ENCODE measurements at regions not wholly inside any gene's neighbourhood (a gene's known extent, or its start where the extent isn't known, plus 50 kb on each side); places are given as distances from the start of the nearest gene placed in this dataset.

DNA sequence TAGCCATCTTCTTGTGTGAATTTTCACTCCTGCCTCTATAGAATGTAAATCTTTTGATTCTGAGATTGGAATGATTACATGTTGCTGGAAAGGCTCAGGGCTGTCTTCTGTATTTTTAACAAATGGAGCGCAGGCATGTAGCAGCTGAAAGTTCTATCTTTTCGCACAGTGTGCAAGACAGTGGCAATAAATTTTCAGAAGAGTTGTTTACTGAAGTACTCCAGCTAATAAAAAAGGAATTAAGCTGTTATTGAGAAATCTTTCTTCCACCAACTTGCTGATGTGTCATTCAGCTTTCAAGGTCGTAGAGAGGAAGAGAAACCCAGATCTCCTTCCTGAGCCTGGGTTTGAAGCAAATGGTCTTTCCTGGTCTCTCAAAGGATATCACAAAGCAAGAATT, 122.0 kb upstream of the PUDP start:
- DNase-seq = no peak

DNA sequence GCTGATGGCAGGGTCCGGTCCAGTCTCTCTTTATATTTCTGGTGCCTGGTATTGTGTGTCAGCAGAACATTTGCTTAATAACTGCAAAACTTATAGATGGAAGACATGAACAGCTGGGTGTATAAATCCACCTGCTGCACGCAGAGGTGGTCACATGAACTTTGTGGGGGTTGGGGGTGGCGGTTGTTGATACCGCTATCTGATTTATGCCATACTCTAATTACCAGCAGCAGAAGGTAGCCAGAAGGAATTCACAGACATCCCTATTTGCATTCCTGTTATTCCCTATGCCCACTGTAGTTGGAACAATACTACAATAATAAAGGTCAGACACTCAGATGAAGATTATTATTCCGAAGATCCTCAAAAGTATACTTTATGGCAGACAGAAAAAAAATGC, 121.6 kb upstream of the PUDP start:
- no peak for DNase-seq

DNA sequence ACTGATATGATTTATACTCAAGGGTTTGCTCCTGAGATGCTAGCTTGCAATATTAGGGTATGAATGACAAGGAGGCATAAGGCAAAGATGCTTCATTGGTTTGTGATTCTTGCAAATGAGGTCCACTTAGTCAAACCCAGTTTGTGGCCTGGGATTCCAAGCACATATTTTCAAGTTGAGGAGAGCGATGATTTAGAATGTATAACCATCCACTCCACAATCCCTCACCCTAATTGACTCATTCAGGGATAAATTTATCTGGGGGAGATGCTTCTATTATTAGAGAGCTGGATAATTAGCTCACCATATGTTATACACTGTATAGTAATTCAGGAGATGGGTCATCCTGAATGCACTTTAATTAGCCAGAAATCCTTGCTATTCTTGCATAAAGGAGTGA, 118.3 kb upstream of the PUDP start:
- DNase-seq = no peak

DNA sequence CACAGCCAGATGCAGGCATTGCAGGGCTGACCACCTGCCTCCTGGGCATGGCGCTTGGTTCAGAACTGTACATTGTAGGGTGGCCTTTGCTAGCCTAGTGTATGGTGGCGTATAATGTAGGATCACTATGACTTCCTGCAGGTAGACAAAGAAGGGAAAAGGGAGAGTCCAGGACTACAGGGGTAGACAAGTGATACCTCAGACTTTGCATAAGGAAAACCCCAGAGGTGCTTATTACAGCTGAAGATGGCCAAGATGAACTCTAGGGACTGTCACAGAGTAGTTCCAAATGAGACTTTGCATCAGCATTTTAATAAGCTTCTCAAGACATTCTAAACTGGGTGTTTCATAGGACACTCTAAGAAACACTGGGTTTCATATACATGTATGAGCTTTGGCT, 116.4 kb upstream of the PUDP start:
- no peak for DNase-seq

DNA sequence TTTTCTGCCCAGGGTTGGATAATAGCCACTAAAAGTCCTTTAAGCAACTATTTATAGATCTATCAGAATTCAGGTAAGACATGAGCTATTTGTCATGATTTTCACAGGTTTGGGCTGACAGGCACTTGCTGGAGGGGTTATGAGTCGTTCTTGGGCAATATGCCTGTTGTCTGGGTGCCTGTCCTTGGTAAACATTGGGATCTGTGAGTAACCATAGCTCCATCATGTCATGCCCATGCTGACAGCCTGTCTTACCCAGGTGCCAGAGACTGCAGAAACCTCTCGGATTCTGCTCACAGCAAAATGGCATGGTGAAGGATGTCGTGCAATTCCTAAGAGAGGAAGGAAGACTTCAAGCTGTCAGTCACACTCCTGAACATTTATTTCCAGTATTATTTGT, 116.0 kb upstream of the PUDP start:
- no peak for DNase-seq

DNA sequence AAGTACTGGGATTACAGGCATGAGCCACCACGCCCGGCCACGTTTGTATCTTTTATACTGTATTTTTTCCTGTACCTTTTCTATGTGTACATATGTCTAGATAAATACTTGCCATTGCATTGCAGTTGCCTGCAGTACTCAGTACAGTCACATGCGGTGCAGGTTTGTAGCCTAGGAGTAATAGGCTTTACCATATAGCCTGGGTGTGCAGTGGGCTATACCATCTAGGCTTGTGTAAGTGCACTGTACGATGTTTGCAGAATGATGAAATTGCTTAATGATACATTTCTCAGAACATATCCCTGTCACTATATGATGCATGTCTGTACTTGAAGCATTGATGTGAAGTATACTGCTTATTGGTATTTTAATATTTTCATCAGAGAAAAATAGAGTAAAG, 115.4 kb upstream of the PUDP start:
- DNase-seq = no peak

DNA sequence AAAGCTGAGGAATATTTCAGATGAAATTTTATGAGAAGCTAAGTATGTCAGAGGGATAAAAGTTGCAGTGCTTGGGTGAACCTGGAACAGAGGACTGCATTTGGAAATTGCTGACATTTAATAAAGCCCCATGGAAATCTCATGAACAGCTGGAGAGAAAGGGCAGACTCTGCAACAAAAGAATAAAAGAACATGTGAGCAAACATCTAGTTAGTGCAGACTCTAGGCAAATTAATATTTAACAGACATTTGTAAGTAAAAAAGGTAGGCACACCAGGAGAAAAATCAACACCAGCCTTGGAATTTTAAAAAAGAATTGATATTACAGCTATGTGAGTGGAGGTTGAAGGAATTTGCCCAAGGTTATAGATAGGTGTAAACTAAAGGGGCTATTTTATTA, 114.6 kb upstream of the PUDP start:
- no peak for DNase-seq

DNA sequence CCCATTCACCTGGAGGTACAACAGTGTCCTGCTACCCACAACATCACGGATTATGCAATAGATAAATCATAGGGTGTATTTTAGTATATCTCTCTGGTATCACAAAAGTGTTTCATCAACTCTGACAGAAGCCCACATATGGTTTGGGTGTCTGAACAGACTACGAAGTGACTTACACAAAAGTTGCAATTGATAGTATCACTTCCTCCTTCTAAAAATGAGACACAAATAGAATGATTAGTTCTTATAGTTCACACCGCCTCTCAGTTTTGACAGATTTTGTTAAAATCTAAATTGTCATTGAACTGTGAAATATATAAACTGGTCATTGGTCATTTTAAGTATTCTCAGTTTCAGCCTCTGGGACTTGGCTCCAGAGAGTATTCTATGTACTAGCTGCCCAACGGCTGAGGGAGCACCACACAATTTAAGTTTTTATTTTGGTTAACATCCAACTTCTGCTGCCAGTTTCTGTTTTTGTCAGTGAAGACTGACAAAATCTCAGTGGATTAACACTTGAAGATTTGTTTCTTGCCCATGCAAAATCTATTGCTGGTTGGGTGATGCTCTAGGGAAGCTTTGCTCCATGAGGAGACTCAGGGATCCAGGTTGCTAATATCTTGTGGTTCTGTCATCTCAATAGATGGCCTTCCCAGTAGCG, 113.8 kb upstream of the PUDP start:
- no peak for DNase-seq

DNA sequence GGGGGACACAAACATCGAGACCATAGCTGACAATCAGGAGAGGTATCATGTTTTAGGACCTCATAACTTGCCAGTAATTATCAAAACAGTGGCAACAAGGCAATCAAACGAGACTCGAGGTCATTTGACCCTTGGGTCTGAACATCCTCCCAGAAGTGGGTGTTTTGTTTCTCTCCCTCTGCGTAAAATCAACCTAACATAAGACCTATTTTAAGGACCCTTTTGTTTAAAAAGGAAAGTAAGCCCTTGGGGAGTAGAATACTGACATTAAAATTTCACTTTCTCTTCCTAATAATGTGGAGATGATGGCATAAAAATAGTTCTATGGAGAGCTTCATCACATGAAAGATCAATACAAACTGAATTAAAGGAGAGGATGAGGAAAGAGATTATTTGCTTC, 106.2 kb upstream of the PUDP start:
- no peak for DNase-seq

DNA sequence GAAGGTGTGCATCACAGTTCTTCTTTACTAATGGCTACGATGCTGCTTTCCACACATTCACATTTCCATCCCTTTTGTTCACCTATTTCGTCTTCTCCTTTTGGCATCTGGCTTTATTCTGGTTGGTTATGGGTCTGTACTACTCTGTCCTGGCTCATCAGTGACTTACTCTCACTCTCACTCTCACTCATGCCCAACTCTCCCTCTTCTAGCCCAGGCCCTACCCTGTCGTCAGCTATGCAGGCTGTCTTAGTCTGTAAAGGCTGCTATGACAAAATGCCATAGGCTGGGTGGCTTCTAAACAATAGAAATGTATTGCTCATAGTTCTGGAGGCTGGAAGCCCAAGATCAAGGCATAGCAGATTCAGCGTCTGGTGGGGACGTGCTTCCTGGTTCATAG, 105.6 kb upstream of the PUDP start:
- DNase-seq = no peak

DNA sequence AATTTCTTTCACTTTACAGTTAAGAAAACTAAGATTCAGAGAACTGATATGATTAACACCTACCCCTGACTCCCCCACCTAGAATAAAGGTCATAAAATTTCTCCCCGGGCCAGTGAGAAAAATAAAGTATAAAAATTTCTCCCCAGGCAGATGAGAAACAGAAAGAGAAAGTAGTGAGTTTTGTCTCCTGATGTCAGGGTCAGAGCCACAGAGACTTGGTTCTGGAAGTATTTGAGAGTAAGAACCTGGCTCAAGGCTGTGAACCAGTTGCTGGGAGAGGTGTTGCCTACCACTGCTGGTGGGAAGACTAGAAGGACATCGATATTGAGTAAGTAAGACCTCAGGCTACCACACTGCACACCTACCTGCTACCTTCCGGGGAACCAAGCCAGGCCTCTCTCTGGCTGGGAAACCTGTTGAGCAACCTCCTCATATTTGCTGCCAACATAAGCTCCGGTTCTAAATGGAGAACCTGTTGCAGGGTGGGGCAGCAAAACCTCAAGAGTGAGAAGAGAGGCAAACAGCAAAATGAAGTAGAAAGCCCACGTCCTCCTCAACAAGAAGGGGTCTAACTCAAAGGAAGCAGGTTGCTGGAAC, 104.2 kb upstream of the PUDP start:
- no peak for DNase-seq

DNA sequence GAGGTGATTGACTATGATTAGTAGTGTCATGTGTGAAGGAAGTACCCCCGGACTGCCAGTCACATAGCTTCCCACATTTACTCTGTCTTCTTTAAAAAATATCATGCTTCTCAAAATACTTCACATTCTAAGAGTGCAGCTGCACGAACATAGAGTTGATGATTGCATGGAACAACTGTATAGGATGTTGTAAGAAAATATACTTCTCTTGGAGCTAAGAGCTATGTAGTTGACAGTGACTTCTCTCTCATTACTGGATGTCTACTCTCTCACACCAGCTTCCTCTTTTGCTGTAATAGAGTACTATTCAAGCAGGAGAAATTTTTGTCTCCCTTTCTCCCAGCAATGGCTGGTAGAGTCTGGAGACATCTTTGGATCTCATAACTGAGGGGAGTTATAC, 99.4 kb upstream of the PUDP start:
- DNase-seq = no peak

DNA sequence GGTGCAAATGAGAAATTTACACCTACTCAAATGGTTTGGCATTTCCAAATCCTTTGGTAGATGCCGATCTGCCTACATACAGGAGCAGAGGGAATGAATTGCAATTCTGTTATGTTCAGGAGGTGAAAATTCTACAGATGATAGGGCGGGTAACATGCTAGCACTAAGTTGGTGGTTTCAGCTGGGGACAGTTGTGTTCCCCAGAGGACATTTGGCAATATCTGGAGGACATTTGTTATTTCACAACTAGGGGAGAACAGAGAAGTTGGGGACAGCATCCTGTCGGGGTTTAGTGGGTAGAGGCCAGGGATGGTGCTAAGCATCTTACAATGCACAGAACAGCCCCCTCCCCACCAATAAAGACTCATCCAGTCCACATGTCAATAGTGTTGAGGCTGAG, 96.5 kb upstream of the PUDP start:
- no peak for DNase-seq

DNA sequence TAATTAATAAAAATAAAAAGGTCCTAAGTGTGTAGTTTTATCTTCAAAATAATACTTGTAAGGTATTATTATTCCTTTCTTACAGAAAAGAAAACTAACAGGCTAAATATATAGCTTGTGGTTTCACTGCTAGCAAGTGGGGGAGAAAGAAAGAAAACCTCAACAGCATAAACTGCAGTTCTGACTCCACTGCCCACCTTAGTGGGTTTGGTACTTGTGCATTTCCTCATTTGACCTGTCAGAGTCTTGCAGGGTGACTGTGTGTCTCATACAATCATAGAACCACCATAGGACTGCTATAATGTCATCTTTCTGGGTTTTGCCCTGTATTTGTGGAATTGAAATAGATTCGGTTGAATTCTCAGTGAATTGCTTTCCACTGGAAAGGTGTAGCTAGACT, 94.7 kb upstream of the PUDP start:
- DNase-seq = no peak

DNA sequence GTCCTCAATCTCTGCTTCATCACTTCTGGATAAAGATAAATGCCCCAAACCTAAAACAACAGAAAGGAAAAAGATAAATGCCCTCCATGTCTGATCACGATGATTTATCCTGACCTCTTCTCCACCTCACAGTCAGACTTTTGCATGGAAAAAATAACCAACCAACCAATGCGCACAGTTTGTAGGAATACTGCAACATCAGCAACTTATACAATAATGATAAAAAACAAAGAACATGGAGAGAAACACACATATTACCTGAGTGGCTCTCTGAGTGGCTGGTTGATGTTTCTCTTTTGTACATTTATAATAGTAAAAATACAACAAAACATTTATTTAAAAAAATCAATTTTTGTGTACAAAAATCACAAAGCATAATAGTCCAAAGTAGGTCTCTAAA, 93.0 kb upstream of the PUDP start:
- no peak for DNase-seq

DNA sequence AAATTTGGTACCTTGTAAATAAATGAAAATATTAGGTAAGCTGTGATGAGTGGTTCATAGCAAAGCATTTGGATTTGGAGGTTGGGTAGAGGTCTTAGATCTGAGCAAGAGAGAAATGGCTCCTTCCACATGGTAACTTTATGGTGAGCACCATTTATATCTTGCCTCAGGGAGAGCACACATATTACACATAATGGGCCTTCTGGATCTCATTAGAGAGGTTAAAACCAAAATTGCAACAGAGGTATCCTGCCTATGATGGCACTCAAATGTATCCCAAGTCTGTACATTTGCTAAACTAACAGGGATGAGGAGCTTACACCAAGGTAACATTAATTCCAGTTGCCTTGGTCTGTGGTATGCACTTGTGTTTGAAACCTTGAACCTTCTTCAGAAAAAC, 87.1 kb upstream of the PUDP start:
- DNase-seq = no peak

DNA sequence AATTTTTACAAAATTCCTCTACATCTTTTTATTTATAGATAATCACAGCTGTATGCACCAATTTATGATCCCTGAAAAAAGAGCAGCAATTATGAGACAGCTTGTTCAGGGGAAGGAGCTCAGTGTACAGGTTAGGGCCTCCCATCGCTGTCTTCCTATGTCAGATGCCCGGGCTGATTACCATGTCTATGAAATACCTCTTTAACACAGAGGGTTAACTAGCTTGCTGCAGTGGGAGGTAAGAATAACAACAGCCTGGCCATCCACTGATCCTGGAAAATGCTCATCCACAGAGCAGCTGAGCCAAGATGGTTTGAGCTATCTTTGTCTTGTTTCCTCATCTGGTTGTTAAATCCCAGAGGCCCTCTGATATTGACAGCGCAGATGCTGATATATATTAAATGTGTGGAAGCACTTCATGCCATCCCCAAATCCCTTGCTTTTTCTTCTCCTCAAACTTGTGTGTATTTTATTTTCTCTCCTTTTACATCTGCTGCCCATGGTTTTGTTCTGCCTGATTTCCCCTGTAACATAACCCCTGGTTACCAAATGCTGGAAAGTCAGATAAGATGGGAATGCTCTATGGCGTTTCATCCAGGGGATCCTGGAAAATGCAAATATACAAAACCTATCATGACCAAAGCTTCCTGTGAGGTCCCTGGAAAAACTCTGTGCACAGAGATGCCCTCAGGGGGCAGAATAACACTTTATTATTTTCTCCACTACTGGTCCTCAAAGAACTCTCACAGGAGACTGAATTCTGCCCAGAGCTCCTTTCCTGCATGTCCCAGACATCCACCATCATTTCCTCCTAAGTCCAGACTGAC, 85.8 kb upstream of the PUDP start:
- no peak for DNase-seq

DNA sequence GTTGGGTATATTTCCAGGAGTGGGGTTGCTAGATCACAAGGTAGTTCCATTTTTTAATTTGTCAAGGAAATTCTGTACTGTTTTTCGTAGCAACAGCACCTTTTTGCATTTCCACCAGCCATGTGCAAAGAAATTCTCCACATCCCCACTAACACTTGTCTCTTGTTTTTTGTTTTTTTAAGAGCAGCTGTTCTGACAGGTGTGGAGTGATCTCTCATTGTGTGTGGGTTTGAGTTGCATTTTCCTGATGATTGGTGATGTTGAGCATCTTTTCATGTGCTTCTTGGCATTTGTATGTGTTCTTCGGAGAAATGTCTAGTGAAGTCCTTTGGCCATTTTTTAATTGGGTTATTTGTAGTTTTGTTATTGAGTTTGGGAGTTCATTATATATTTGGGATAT, 80.3 kb upstream of the PUDP start:
- DNase-seq = no peak

DNA sequence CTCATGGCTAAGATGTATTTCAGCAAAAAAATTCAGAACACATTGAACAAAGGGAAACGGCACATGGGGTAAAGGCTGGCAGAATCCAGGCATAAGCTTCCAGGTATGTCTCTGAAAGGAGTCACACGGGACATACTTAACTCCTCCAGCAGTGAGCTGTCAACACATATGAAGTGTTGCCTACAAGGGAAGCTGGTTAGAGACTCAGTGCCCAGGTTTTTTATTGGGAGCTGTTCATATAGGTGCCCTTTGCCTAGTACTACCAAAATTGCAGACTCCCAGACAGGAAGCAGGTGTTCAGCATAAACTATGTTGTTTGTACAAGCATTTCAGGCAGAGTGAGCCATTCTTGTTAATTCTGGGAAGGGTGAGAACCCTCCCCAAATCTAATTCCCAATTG, 77.4 kb upstream of the PUDP start:
- DNase-seq = no peak

DNA sequence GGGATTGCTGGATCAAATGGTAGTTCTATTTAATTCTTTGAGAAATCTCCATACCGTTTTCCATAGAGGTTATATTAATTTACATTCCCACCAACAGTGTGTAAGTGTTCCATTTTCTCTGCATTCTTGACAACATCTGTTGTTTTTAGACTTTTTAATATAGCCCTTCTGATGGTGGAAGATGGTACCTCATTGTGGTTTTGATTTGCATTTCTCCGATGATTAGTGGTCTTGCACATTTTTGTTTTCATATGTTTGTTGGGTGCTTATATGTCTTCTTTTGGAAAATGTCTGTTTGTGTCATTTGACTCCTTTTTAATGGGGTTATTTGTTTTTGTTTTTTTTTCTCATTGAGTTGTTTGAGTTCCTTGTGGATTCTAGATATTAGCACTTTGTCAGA, 75.3 kb upstream of the PUDP start:
- no peak for DNase-seq

DNA sequence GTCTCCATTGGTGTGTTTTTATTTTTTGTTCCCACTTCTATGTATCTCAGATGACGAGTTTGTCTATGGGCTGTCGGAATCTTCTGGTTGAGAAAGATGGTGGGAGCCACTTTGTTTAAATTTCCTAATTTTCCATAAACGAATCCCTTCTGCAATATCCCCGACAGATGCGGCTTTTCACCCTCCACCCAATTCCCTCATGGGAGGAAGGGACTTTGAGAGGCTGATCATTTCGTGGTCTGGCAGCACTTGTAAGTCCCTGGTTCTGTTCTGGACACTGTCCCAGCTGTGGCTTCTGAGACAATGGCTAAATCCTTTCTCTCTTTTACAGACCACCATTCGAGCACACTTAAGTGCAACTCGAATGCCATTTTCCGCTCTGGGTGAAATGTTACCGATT, 72.2 kb upstream of the PUDP start:
- no peak for DNase-seq

DNA sequence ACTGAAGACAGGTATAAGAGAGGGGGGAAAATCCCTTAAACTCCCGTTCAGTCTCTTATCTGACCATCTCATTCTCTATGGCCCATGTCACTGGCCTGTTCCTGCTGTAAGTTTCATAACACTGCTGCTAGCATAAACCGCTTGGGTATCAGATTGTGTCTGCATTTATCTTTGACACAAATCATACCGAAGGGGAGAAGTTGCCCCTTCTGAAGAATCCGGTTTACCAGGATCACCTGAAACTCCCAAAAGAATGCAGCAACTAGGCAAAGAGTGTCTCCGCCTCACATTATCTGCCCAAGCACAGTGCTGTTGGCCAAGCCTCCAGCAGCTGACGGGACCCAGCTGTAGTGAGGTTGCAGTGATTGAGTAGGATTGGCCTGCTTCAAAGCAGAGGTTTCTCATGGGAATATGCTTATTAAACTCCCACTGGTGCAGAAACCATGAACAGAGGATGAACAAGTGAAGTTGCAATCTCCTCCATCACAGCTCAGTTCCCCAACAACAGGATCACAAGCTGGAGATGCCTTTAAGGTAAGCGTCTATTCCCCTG, 71.3 kb upstream of the PUDP start:
- DNase-seq = no peak

DNA sequence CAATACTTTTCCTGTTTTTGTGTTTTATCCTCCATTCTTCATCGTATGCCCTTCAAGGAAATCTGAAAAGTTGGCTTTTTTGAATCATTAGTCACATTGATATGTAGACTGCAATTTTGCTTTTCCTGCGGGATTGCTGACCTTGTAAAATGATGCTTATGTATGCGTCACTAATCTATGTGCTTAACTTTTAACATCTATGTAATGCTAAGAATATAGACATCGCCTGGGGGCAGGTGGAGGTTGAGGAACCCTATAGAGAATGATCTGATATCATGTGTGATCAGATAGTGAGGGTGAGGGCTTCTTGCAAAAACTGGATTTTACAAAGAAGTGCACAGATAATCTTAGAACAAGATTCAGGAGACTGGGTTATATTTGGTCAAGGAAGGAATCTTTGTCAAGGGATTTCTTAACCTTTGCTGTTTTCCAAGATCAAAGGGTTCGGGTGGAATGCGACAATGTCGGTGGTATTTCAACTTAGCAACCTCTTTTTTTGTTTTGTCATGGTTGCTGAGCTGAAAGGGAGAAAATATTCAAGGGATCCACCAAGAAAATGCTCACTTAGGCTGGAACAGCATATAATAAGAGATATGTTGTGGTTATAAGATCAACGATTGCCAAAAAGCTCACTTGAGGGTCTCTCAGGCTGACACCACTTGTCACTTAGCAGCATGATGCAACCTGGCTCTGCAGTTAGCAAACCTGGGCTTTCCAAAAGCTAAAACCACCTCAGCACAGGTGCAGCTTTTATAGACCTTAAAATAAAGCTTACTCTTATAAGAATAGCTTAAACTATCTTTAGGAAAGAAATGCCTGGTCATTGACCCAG, 70.6 kb upstream of the PUDP start:
- DNase-seq = no peak

Measured in COR-L47 (cell line).